ENCODE measurements at regions not wholly inside any gene's neighbourhood (a gene's known extent, or its start where the extent isn't known, plus 50 kb on each side); places are given as distances from the start of the nearest gene placed in this dataset.
A peak's percentile ranks its signal among the peaks of the same experiment; 100 is the strongest.

- no peak overlapping the region for H3K4me3 Mint-ChIP-seq
- H3K4me1 Mint-ChIP-seq: peaks cover 48% of the 10 kb centered on the region
- no peak overlapping the region for H3K27ac Mint-ChIP-seq
Measured at GRCh38 chr11:116224889-116225200, 547.9 kb downstream of the BUD13 start.

DNA sequence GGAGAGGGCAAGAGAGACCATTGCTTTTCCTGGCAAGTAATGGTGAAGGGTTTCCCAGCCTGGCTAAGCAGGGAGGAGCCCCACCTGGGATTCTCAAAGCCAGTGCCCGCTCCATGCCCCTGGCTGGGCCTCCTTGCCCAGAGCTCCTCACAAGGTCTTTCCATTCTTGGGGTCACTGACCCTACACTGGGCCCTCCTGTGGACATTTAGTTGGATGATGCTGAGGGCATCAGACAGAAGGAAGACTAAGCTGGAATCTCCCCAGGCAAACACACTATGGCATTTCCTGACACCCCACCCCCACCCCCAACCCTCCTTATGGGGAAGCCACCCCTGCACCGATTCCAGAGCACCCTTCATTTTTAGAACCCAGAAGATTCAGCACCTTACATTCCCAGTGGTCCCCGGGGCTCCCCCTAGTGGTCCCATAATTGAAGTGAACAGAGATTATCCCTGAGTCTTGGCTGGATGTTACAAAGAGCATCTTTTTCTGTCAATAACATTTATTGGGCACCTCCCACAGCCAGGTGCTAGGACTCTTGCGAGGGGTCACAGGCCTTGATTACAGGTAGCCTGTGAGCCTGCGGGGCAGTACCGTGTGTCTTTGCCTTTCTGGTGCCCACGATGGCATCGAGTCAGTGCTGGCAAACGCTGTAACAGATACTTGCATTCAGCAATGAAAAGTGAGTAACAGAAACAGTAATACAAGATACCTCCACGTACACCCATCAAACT is 548.5 kb downstream of the BUD13 start:
- Mint-ChIP-seq H3K4me3 (no peak overlapping the region), H3K27me3 (ENCODE audit: low read depth, poor library complexity) (peaks cover 12% of the 10 kb centered on the region), H3K36me3 (ENCODE audit: low read depth) (peaks cover 4% of the 10 kb centered on the region), H3K27ac (no peak overlapping the region), H3K4me1 (peaks cover 44% of the 10 kb centered on the region), H3K9me3 (peaks cover 13% of the 10 kb centered on the region)
- TF ChIP-seq, protein P1, sequence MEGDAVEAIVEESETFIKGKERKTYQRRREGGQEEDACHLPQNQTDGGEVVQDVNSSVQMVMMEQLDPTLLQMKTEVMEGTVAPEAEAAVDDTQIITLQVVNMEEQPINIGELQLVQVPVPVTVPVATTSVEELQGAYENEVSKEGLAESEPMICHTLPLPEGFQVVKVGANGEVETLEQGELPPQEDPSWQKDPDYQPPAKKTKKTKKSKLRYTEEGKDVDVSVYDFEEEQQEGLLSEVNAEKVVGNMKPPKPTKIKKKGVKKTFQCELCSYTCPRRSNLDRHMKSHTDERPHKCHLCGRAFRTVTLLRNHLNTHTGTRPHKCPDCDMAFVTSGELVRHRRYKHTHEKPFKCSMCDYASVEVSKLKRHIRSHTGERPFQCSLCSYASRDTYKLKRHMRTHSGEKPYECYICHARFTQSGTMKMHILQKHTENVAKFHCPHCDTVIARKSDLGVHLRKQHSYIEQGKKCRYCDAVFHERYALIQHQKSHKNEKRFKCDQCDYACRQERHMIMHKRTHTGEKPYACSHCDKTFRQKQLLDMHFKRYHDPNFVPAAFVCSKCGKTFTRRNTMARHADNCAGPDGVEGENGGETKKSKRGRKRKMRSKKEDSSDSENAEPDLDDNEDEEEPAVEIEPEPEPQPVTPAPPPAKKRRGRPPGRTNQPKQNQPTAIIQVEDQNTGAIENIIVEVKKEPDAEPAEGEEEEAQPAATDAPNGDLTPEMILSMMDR (IDR thresholded peaks at IDR 0.05): peak; percentile 71
- DNase-seq: peak; percentile 68

More at GRCh38 chr11:116224889-116225200, 547.9 kb downstream of the BUD13 start:
- DNase-seq: no peak
- H3K9me3 Mint-ChIP-seq: peaks cover 16% of the 10 kb centered on the region
- H3K27me3 Mint-ChIP-seq (ENCODE audit: low read depth, poor library complexity): peaks cover 14% of the 10 kb centered on the region
- TF ChIP-seq, protein P1 (IDR thresholded peaks at IDR 0.05): no peak
- peaks cover 4% of the 10 kb centered on the region for H3K36me3 Mint-ChIP-seq (ENCODE audit: low read depth)

GRCh38 chr11:116221351-116221750 is 551.4 kb downstream of the BUD13 start:
- Mint-ChIP-seq H3K27ac (no peak overlapping the region), H3K36me3 (ENCODE audit: low read depth) (peaks cover 12% of the 10 kb centered on the region), H3K4me1 (peaks cover 34% of the 10 kb centered on the region), H3K27me3 (ENCODE audit: low read depth, poor library complexity) (peaks cover 16% of the 10 kb centered on the region), H3K9me3 (peaks cover 25% of the 10 kb centered on the region), H3K4me3 (no peak overlapping the region)
- TF ChIP-seq, protein P1 (IDR thresholded peaks at IDR 0.05): no peak
- DNase-seq: no peak

DNA sequence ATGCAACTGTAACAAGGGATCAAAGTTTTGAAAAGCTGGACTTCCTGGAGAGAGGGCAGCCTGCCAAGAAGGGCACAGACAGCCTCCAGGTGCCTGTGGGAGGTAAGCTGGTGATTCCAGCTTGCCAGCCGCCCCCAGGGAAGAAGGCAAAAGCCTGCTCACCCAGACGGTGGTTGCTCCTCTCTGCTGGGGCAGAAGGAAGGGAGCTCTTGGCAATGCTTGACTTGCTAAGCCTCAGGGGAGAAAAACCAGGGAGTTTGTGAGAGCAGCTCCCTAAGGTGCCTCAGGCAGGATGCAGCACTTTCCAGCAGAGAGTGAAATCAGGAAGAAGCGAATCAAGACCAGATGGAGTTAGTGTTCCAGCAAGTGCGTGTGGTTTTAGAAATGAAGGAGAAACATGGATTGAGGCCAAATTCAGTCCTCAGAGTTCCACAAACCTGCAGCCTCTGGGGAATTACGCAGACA is 553.6 kb downstream of the BUD13 start:
- peaks cover 19% of the 10 kb centered on the region for H3K4me1 Mint-ChIP-seq
- peaks cover 25% of the 10 kb centered on the region for H3K9me3 Mint-ChIP-seq
- H3K27ac Mint-ChIP-seq: no peak overlapping the region
- no peak for DNase-seq
- H3K4me3 Mint-ChIP-seq: no peak overlapping the region
- peaks cover 12% of the 10 kb centered on the region for H3K36me3 Mint-ChIP-seq (ENCODE audit: low read depth)
- peaks cover 16% of the 10 kb centered on the region for H3K27me3 Mint-ChIP-seq (ENCODE audit: low read depth, poor library complexity)
- TF ChIP-seq, protein P1 (IDR thresholded peaks at IDR 0.05): no peak

DNA sequence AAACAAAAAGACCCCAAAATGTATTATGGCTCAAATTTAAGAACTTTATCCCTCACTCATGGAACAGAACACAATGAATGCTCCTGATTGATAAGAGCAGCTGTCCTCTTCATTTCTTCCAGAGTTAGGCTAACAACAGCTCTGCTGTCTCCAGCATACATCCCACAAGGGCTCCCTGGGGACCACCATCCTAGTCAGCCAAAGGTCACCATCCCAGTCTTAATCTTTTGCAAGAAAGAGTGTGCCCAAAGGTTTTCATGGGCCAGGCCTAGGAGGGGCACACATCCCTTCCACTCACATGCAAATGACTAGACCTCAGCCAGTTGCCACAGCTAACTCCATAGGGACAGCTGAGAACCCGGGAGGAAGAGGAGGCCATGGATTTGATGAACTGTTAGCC is 555.3 kb downstream of the BUD13 start:
- H3K4me1 Mint-ChIP-seq: peaks cover 10% of the 10 kb centered on the region
- H3K9me3 Mint-ChIP-seq: peaks cover 25% of the 10 kb centered on the region
- no peak for DNase-seq
- H3K4me3 Mint-ChIP-seq: no peak overlapping the region
- peaks cover 12% of the 10 kb centered on the region for H3K36me3 Mint-ChIP-seq (ENCODE audit: low read depth)
- H3K27me3 Mint-ChIP-seq (ENCODE audit: low read depth, poor library complexity): peaks cover 12% of the 10 kb centered on the region
- H3K27ac Mint-ChIP-seq: no peak overlapping the region
- TF ChIP-seq, protein P1 (IDR thresholded peaks at IDR 0.05): no peak

- no peak overlapping the region for H3K4me3 Mint-ChIP-seq
- TF ChIP-seq, protein P1 (IDR thresholded peaks at IDR 0.05): no peak
- peaks cover 10% of the 10 kb centered on the region for H3K4me1 Mint-ChIP-seq
- H3K27me3 Mint-ChIP-seq (ENCODE audit: low read depth, poor library complexity): peaks cover 10% of the 10 kb centered on the region
- peaks cover 25% of the 10 kb centered on the region for H3K9me3 Mint-ChIP-seq
- no peak for DNase-seq
- peaks cover 12% of the 10 kb centered on the region for H3K36me3 Mint-ChIP-seq (ENCODE audit: low read depth)
- peak overlapping the region; percentile 60 for H3K27ac Mint-ChIP-seq
Measured at GRCh38 chr11:116217006-116217405, 555.8 kb downstream of the BUD13 start.

Data from nephron progenitor cell (in vitro differentiated cells).